GM23248 (cell line): ENCODE measurements at regions not wholly inside any gene's neighbourhood (a gene's known extent, or its start where the extent isn't known, plus 50 kb on each side); places are given as distances from the start of the nearest gene placed in this dataset.

Experiments used
- EZH2 ChIP-seq: fragments of 200-600 bp; sonication (generic); IDR thresholded peaks from 2 replicates; pipeline ENCODE4 v1.6.1; 2018; ENCODE audit warnings: antibody characterized with exemption, mild to moderate bottlenecking; ENCODE audit not compliant: insufficient read depth, poor library complexity, severe bottlenecking
- EZH2phosphoT487 ChIP-seq: fragments of 200-600 bp; sonication (generic); IDR thresholded peaks from 2 replicates; pipeline ENCODE4 v1.6.1; 2018; ENCODE audit warnings: antibody characterized with exemption, moderate library complexity, mild to moderate bottlenecking, low read depth; ENCODE audit not compliant: insufficient read depth

DNA sequence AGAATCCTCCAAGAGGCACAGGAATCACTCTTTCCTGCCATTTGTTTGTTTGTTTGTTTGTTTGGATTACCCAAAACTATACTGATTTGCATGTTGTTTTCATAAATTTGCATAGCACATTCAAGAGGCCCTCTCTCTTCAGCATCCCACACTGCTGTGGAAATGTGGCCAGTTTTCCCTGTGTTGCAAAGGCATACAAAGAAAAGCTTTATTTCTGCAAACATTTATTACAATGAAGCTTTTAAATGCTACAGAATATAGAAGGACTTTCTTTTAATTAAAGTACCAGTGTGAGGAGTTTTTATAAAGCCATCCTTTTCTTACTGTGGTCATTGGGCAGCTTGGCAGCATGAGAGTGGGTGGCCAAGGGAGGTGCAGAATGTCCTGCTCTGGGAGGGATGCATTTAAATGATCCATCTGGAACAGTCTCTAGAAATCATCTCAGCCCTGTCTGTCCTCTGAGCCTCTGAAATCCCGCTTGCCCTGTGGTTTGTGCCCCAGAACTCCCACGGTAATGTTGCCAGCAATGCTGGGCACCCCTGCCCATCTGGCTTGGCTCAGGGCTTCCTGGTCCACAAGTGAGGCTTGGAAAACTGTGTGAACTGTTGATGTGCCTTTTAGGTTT is 356.8 kb upstream of the KIF2A start:
- TF ChIP-seq EZH2phosphoT487: no peak
- TF ChIP-seq EZH2: no peak
